LNCAP (cell line): ENCODE measurements at regions not wholly inside any gene's neighbourhood (a gene's known extent, or its start where the extent isn't known, plus 50 kb on each side); places are given as distances from the start of the nearest gene placed in this dataset.

ENCODE experiments used
- TF ChIP-seq, protein P1 (sequence below): fragments of 450-650 bp; IDR thresholded peaks from 2 replicates; pipeline ENCODE4 v1.5.1; 2017; ENCODE audit warnings: mild to moderate bottlenecking

DNA sequence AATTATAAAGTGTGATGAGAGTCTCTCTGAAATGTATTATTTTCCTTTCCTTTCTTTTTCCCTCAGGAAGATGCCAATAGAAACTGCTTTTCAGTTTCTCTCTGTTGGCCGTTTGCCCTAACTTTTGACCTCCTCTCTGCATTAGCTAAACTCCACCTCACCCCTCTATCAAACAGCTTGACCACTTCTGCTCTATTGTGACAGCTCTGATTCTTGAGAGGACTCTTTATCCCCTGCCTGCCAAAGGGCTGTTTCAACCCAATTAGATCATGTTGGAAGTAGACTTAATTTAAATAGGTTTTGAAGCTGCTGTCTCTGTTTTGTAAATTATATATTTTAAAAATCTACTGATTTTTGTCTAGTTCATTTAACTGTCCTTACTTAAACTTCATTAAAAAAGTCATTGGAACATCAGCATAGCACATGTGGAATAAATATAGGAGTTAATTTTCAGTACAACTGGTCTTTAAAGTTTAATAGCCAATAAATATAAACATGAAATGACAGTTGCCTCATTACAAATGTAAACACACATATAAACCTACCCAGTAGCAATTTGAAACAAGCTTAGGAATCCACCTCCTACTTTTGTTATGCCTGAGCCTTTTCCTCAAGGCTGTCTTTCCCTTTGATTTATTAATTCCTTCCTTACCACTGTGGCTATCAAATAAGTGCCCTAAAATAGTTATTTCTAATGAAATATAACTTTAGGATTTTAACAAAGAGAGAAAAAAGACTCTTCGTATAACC lies 152.0 kb downstream of the CHRM3 start:
- TF ChIP-seq, protein P1, sequence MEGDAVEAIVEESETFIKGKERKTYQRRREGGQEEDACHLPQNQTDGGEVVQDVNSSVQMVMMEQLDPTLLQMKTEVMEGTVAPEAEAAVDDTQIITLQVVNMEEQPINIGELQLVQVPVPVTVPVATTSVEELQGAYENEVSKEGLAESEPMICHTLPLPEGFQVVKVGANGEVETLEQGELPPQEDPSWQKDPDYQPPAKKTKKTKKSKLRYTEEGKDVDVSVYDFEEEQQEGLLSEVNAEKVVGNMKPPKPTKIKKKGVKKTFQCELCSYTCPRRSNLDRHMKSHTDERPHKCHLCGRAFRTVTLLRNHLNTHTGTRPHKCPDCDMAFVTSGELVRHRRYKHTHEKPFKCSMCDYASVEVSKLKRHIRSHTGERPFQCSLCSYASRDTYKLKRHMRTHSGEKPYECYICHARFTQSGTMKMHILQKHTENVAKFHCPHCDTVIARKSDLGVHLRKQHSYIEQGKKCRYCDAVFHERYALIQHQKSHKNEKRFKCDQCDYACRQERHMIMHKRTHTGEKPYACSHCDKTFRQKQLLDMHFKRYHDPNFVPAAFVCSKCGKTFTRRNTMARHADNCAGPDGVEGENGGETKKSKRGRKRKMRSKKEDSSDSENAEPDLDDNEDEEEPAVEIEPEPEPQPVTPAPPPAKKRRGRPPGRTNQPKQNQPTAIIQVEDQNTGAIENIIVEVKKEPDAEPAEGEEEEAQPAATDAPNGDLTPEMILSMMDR: no peak

DNA sequence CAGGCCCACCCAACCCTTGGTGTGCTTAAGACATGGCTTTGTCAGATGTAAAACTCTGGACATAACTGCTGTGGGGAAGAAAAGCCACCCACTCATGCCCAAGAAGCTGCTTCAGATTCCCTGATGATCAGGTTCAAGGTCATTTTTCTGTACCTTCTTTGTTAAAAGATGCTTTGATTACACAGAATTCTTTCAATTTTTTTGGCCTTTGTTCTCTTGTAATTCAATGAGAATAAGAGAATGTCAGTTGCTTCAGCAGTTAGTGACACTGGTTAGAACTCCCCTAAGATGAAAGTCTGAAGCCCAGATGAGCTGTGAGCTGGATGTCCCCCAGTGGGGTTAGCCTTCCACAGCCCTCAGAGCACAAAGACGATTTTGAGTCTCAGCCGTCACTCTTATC lies 152.7 kb downstream of the CHRM3 start:
- TF ChIP-seq, protein P1: no peak

DNA sequence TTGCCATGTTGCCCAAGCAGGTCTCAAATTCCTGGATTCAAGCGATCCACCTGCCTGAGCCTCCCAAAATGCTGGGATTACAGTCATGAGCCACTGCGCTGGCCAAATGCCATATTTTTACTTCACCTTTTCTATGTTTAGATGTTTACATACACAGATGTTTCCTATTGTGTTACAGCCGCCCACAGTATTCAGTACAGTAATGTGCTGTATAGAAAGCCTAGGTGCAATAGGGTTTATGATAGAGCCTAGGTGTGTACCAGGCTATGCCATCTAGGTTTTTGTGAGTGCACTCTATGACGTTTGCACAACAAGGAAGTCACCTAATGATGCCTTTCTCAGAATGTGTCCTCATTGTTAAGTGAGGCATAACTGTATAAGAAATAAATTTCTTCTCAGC lies 153.4 kb downstream of the CHRM3 start:
- TF ChIP-seq, protein P1: no peak

DNA sequence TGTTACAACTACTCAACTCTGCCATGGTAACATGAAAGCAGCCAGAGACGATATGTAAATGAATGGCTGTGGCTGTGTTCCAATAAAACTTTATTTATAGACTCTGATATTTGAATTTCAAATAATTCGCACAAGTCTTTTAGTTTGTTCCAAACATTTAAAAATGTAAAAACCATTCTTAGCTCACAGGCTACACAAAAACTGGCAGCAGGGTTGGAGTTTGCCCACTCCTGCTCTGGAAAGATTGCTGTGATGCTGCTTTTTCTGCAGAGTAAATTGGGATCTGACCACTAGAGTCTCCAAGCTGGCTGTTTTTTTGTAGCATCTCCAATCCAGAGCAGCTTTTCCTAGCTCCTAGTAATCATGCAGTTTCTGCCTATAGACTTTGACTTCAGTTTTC lies 157.5 kb downstream of the CHRM3 start:
- TF ChIP-seq, protein P1: no peak

DNA sequence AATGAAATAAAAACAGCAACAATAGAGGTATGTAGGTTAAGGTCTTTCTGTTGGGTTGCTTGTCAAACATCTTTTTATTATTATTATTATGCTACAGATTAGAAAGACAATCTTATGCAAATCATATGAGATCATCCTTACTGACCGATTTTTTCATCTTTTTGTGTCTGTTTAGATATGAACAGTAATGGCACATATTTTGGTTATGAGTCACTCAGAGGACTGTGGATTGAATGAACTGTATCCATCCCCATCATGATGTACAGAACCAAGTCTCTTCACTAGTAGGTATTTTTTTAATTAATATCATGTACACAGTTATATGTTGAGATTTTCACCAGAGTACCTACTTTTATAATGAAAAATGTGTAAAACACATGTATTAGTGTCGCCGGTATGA lies 159.1 kb downstream of the CHRM3 start:
- TF ChIP-seq, protein P1: no peak

DNA sequence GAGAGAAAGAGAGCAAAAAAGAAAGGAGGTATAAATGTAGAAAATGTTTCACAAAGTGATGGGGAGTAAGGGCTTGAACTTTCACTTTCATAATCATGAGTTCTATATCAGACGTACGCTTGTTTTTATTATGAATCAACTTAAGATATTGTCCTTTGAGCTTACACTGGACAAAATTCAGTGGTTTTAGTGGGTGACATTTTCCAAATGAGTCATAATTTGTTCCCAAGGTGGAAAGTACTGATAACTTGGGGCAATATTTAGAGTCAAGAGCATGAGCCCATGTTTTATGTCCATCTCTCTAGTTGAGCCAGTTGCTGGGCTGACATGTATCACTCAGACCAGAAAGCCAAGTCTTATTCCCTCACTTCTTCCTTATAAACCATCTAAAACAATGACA lies 161.6 kb downstream of the CHRM3 start:
- TF ChIP-seq, protein P1: no peak

DNA sequence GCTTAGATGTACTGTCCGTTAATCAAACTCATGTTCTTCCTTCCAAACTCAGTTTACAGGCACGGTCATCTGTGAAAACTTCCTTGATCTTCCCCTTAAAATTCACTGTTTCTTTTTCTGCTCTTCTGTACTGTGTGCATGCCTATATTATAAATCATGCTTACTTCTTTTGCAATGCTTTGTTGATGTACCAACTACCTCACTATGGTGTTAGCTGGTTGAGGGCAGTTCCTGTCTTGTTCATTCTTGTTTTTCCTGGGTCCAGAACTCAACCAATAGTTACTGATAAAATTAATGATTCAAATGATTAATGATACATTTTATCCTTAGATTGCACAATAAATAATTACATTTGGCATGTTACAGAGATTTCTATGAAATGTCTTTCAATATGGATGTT lies 163.8 kb downstream of the CHRM3 start:
- TF ChIP-seq, protein P1: no peak

DNA sequence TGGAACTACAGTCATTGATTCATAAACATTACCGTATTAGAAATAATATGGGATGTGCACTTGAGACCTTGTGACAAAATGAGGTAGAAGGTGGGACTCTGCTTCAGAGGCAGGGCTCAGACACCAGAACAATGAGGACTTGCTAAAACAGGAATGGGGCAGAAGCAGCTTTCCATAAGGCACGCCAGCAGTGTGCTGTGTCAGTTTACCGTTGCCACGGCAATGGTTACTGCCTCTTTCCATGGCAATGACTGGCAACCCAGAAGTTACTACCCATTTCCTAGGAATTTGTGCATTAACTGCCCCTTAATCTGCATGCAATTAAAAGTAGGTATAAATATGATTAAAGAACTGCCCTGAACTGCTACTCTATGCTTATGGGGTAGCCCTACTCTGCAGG lies 169.0 kb downstream of the CHRM3 start:
- TF ChIP-seq, protein P1: no peak
